Putamen (tissue), 1 donor: ENCODE measurements at regions not wholly inside any gene's neighbourhood (a gene's known extent, or its start where the extent isn't known, plus 50 kb on each side); places are given as distances from the start of the nearest gene placed in this dataset.
A peak's percentile ranks its signal among the peaks of the same experiment; 100 is the strongest.

Source experiments
- DNase-seq: peaks from one replicate; pipeline ENCODE4 v3.0.0-alpha.2; 2016; ENCODE audit warnings: low spot score

DNA sequence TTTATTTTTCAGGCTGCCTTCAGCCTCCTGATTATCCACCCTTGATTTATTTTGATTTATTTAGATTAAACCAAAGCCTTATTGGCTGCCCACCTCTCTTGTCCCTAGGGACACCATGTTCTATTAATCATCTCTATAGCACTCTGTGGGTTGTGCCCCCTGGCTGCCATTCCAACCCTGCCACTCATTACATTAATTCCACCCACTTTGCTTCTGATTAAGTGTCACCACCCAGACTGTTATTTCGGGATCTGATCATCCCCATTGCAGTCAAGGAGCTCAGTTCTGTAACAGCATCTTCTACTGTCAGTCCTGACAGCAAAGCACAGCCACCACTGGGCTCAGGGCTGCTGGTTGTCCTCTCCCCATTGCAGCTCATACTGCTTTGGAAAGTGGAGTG is 175.1 kb upstream of the DDX18 start:
- peak; percentile 74 for DNase-seq

DNA sequence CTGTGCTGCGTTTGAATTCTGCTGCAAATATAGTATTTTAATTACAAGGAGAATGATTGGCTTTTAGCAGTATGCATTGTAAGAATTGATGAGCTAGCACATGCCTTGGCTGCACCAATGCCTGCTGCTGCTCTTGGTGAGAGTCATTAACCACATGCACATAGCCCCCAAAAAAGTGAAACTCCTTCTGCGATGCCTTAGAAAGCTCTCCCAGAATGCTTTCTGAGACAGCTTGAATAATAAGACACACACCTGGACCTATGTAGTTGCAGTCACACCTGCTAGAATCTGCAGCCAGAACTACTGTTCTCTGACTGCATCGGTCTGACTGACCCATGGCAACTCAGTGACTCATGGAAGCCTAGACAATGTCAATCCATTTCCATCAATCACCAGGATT is 170.1 kb upstream of the DDX18 start:
- no peak for DNase-seq

DNA sequence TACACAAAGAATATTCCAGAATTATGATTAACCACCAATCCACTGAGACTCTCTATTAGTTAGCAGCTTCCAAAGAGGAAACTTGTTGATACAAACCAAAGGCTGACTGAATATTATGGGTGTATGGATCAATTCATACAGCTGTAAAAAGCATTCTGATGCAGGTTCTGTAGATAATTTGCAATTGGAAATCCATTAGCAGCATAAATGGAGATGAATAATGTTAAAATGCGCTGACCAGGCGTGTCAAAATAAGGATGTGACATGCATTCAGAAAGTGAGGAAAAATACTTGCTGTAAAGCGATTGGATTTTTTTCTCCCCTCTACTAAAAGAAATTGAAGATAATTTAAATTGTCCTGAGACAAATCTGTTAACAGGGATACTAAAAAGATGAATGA is 169.0 kb upstream of the DDX18 start:
- no peak for DNase-seq

DNA sequence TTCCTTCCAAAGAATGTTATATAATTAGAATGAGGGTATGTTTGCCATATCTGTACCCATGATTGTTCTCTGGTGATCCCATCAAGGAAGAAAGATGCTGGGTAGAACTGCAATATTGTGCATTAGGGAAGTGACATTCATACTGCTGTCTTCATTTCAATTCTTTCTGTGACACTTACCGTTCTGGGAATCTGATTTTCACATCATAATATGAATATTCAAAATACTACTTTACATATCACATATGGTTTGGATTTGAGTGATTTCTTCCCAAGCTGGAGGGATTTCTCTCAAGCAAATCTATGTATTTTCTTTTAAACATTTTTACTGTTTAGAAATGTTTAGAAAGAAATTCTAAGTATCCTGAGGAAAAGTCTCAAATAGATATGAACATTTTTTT is 168.4 kb upstream of the DDX18 start:
- no peak for DNase-seq

GRCh38 chr2:117646872-117647271 is 167.6 kb upstream of the DDX18 start:
- no peak for DNase-seq

GRCh38 chr2:117656546-117656945 is 157.9 kb upstream of the DDX18 start:
- DNase-seq = no peak

- no peak for DNase-seq
These were observed 152.9 kb upstream of the DDX18 start for GRCh38 chr2:117661619-117662018.

DNA sequence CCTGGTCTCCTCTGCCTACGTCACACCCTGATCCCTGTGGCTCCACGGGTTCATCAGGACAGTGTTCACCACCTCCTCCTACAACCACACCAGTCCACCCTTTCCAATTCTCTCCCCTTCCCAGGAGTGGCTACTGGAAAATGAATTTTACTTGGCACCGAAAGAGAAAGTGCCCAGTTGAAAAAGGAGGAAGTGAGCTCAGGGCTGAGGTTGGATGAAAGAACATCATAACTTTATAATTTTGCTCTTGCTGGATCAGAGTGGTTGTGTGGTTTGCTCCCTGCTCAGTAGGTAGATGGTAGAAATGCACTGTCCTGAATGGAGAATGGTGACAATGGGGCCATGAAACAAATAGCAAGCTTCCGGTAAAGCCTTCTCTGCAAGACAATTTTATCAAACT is 140.3 kb upstream of the DDX18 start:
- no peak for DNase-seq

- no peak for DNase-seq
These were observed 134.5 kb upstream of the DDX18 start for GRCh38 chr2:117679952-117680351.

DNA sequence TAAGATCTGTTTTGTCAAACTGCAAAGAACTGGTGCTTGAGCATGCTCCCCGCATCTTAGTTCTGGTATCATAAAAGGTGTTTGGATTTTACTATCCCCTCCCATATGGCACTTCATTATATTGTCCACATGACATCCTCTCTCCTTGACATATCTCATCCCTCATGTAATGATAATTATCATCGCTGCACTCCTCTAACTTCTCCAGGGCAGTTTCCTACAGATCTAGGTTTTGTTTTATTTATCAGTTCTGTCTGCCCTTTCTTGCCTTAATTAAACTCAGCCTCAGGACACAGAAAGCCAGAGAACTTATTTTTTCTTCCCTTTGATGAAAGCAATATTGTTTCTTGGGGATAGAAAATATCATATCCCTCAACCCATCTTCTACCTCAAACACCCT is 129.6 kb upstream of the DDX18 start:
- no peak for DNase-seq

DNA sequence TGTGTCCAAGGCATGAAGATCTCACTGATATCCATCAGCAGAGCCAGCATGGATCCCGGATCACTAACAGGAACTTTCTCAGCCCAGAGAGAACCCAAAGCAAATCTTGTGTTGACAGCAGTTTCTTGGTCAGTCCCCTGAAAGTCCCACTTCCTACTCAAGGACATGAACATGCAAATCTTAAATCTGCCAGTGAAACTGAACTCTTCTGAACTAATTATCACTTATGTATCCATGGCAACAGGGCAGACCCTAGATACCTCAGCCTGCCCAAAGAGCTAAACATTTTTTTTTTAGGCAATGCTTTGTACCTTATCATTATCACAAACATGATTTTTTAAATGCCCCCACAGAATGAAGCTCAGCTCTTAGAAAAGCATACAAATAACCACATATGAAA is 127.8 kb upstream of the DDX18 start:
- no peak for DNase-seq

- DNase-seq = no peak
These were observed 122.9 kb upstream of the DDX18 start for GRCh38 chr2:117691595-117691994.

GRCh38 chr2:117692001-117692763 is 122.3 kb upstream of the DDX18 start:
- no peak for DNase-seq

- no peak for DNase-seq
These were observed 121.3 kb upstream of the DDX18 start for GRCh38 chr2:117693154-117693553.

DNA sequence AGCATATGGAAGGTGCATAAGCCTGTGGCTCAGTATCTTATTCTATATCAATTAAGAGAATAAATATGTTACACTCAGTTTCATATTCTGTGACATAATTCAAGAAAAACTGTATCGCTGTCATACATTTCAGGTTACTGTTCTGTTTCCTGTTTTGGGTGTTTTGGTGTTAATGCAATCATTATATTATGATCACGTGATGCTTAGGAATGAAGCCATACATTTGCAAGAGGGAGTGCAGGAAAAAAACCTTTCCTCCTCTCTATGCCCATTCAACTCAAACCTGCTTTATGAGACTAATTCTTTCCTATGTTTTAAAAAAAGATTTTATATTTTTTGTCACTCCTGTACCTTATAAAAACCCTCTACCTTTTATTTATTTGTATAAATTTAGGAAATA is 120.8 kb upstream of the DDX18 start:
- DNase-seq = no peak

DNA sequence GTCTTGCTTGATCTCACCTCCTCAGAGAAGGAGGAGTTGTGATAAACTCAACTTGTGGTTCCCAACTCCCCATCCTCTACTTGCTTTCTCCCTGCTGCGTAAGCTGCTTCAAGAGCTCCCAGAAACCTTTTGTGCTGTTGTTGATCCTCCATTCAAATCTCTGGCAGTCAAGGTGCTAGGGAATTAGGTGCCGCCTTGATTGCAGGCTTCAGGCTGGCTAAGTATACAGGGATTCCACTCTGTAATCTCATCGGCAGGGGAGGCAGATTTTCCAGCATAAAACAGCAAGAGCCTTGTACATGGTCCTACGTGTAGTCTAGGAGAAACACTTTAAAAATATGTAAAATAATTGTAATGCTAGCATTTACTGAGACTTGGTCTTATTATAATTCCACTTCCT is 116.2 kb upstream of the DDX18 start:
- no peak for DNase-seq

GRCh38 chr2:117698819-117699218 is 115.7 kb upstream of the DDX18 start:
- DNase-seq = no peak

DNA sequence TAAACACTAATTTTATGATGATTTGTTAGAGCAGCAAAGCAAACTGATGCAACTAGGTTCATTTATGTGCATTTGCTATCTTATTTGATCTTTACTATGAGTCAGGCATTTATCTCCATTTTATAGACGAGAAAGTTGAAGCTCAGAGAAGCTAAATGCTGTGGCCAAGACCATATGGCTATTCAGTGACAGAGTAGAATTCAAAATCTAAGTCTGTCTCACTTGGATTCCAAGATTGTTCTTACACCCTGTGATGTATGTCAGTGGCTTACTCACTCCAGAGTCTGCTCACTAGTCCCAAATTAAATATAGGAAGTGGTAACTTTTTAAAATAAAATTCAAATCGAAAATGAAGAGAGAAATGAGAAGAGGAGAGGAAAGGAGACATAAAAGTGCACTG is 114.0 kb upstream of the DDX18 start:
- DNase-seq = no peak

GRCh38 chr2:117701365-117701764 is 113.1 kb upstream of the DDX18 start:
- no peak for DNase-seq

- DNase-seq = no peak
These were observed 112.4 kb upstream of the DDX18 start for GRCh38 chr2:117702098-117702497.

- no peak for DNase-seq
These were observed 110.6 kb upstream of the DDX18 start for GRCh38 chr2:117703858-117704257.

DNA sequence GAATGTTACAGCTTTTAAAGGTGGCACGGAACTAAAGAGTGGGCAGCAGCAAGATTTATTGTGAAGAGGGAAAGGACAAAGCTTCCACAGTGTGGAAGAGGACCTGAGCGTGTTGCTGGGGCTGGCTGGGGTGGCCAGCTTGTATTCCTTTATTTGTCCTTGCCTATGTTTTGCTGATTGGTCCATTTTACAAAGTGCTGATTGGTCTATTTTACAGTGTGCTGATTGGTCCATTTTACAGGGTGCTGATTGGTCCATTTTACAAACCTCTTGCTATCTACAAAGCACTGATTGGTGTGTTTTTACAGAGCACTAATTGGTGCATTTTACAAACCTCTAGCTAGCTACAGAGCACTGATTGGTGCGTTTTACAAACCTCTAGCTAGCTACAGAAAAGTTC is 109.7 kb upstream of the DDX18 start:
- no peak for DNase-seq

DNA sequence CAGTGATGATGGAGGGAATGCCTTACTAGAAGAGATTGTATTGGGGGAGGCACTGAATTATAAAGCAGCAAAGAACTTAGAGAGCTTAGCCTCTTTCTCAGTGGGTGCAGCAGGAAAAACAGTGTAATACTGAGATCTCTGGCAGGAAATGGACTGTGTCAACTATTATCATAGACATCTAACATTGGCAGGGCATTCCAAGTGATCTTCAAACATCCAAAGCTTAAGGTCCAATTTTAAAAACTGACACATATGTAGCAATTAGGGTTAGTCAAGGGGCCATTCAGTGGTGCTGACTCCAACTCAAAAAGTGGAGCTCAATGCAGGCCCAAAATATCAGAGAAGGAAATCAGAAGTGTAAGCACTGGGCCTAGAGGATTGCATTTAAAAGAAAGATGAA is 106.6 kb upstream of the DDX18 start:
- DNase-seq = no peak

GRCh38 chr2:117712684-117713083 is 101.8 kb upstream of the DDX18 start:
- no peak for DNase-seq

- DNase-seq = no peak
These were observed 100.4 kb upstream of the DDX18 start for GRCh38 chr2:117714110-117714509.
